GM23248 (cell line): ENCODE measurements at regions not wholly inside any gene's neighbourhood (a gene's known extent, or its start where the extent isn't known, plus 50 kb on each side); places are given as distances from the start of the nearest gene placed in this dataset.

ENCODE experiments used
- EZH2 ChIP-seq: fragments of 200-600 bp; sonication (generic); IDR thresholded peaks from 2 replicates; pipeline ENCODE4 v1.6.1; 2018; ENCODE audit warnings: antibody characterized with exemption, mild to moderate bottlenecking; ENCODE audit not compliant: insufficient read depth, poor library complexity, severe bottlenecking
- EZH2phosphoT487 ChIP-seq: fragments of 200-600 bp; sonication (generic); IDR thresholded peaks from 2 replicates; pipeline ENCODE4 v1.6.1; 2018; ENCODE audit warnings: antibody characterized with exemption, moderate library complexity, mild to moderate bottlenecking, low read depth; ENCODE audit not compliant: insufficient read depth

GRCh38 chr1:63714482-63714760, 59.4 kb upstream of the ROR1 start:
- TF ChIP-seq EZH2phosphoT487 (no peak), EZH2 (no peak)
